D721Med (cell line): ENCODE measurements at regions not wholly inside any gene's neighbourhood (a gene's known extent, or its start where the extent isn't known, plus 50 kb on each side); places are given as distances from the start of the nearest gene placed in this dataset.

ENCODE experiments used
- DNase-seq: peaks from one replicate; pipeline ENCODE4 v3.0.0; 2011; ENCODE audit warnings: low spot score; ENCODE audit not compliant: insufficient read length
- FAIRE-seq: peaks from 2 replicates; lab custom pipeline; 2011; peaks lifted over from hg19 to GRCh38; lab: Jason Lieb, UNC
- TF ChIP-seq, protein P1 (sequence below): IDR thresholded peaks from 2 replicates; pipeline ENCODE4 v1.5.1; 2012; ENCODE audit warnings: mild to moderate bottlenecking, control low read depth; ENCODE audit not compliant: insufficient read depth; ENCODE audit errors: missing control alignments

DNA sequence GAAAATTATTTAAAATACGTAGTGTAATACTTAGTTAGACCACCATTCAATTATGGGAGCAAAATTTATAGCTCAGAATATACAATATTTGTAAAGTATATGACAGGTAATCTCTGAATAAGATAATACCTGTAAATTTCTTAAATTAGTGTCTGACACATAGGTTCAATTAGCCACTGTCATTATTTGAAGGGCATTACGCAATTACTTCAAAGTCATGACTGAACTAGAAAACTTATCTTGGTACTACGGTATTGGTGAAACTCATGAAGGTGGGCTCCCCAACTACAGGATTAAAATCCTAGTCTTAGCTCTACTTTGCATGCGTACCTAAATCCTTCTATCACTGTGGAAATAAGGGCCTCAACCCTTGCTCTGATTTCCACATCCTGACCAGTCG is 860.7 kb downstream of the PCDH19 start:
- DNase-seq (no peak), FAIRE-seq (no peak)
- TF ChIP-seq, protein P1, sequence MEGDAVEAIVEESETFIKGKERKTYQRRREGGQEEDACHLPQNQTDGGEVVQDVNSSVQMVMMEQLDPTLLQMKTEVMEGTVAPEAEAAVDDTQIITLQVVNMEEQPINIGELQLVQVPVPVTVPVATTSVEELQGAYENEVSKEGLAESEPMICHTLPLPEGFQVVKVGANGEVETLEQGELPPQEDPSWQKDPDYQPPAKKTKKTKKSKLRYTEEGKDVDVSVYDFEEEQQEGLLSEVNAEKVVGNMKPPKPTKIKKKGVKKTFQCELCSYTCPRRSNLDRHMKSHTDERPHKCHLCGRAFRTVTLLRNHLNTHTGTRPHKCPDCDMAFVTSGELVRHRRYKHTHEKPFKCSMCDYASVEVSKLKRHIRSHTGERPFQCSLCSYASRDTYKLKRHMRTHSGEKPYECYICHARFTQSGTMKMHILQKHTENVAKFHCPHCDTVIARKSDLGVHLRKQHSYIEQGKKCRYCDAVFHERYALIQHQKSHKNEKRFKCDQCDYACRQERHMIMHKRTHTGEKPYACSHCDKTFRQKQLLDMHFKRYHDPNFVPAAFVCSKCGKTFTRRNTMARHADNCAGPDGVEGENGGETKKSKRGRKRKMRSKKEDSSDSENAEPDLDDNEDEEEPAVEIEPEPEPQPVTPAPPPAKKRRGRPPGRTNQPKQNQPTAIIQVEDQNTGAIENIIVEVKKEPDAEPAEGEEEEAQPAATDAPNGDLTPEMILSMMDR = no peak

DNA sequence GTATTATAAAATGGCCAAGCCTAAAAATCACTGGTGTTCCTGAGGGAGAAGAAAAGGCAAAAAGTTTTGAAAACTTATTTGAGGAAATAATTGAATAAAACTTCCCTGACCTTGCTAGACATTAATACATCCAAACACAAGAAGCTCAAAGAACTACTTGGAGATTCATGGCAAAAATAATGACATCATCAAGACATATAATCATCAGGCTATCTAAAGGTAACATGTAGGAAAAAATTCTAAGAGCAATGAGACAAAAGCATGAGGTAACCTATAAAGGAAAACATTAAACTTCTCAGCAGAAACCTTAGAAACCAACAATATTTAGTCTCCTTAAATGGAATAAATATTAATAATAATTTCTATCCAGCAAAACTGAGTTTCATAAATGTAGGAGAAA is 887.6 kb downstream of the PCDH19 start:
- DNase-seq (no peak), FAIRE-seq (no peak)
- TF ChIP-seq, protein P1 = no peak

DNA sequence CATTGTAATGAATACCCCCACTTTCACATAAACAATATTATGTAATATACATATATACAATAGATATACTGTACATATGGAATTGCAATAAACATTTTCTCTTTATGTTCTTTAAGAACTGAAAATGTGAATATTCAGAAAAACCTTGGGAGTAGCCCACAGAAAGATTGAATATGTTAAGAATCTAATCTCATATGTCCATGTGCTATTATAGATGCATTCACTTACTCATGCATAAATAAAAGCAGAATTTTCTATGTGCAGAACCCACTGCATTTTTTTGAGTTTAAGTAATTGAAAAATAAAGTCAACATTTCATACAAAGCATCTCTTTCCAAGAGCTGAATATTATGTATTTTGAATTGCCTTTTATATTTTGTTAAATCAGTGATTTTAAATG is 902.3 kb downstream of the PCDH19 start:
- FAIRE-seq (no peak), DNase-seq (no peak)
- TF ChIP-seq, protein P1 = no peak

DNA sequence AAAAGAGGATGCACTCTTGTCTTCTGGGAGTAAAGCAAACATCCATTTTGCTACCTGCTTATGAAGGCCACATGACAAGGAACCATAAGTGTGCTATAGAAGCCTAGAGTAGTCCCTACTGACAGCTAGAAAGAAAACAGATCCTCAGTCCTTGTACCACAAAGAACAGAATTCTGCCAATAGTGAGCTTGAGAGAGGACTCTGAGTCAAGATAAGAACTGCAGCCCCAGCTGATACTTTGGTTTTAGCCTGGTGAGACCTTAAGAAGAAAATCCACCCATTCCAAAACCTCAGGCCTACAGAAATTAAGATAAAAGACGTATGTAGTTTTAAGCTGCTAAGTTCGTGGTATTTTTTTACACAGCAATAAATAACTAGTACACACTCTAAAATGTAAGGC is 914.6 kb downstream of the PCDH19 start:
- no peak for DNase-seq
- no peak for FAIRE-seq
- TF ChIP-seq, protein P1 = no peak

DNA sequence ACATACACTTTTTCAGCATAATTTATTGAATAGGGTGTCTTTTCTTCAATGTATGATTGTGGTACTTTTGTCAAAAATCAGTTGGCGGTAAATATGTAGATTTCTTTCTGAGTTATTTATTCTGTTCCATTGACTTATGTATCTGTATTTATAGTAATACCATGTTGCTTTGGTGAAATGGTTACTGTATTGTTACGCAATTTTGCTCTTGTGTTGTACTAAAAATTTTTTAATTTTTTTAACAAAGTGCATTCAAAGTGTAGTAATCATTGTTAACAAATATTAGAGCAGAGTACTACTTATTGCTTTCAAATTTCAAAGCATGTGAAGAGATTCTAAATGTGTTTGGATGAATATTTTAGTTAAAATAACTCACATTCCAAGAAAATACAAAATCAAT is 915.4 kb downstream of the PCDH19 start:
- no peak for FAIRE-seq
- TF ChIP-seq, protein P1 = no peak

DNA sequence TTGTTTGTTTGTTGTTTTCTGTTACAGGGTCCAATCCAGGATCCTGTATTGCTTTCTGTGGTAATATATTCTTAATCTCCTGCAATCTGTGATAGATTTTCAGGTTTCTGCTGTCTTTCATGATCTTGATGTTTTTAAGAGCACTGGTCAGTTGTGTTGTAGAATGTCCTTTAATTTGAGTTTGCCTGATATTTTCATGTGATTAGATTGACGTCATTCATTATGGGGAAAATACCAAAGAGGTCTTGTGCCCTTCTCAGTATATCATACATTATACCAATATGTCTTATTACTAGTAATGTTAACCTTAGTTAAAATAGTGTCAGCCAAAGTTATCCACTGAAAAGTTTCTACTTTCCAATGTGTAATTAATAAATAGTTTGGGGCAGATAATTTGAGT is 929.3 kb downstream of the PCDH19 start:
- FAIRE-seq (no peak), DNase-seq (no peak)
- TF ChIP-seq, protein P1 = no peak

More for the DNA sequence above, 915.4 kb downstream of the PCDH19 start:
- DNase-seq = no peak

DNA sequence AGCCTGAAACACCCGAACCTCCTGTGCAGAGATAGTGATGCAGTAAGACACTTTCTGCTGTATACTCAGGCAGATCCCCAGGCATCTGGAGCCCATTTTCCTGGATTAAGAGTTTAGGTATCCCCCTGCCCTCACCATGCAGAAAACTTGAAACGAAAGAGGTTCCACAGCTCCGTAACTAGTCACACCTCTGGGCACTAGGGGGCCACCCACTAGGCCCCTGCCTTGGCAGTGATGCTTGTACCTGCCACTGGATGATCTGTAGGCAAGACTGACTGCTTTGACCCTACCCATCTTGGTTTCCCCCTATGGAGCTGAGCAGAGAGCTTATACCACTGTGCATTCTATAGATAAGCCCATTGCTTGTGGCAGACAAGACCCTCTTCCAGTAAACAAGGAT is 940.6 kb downstream of the PCDH19 start:
- TF ChIP-seq, protein P1 = no peak
- DNase-seq (no peak), FAIRE-seq (no peak)
